ENCODE measurements at regions not wholly inside any gene's neighbourhood (a gene's known extent, or its start where the extent isn't known, plus 50 kb on each side); places are given as distances from the start of the nearest gene placed in this dataset.

DNA sequence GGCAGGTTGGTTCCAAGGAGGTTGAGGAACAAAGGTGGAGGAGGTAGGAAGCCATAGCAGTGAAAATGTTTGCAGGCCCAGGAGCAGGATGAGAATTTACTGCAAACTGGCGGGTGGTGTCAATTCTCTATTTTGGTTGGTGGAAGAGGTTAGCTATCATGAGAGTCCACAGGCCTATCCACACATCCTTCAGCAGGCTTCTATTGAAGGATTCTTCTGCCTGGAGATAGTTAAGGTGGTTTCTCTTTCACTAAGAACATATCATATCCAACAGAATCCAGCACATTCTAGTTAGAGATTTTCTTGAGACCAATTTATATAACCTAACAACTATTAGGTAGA lies 68.9 kb upstream of the DYRK2 start:
- no peak for TF ChIP-seq POLR2A (IDR thresholded peaks at IDR 0.05)
- TF ChIP-seq, protein P1, sequence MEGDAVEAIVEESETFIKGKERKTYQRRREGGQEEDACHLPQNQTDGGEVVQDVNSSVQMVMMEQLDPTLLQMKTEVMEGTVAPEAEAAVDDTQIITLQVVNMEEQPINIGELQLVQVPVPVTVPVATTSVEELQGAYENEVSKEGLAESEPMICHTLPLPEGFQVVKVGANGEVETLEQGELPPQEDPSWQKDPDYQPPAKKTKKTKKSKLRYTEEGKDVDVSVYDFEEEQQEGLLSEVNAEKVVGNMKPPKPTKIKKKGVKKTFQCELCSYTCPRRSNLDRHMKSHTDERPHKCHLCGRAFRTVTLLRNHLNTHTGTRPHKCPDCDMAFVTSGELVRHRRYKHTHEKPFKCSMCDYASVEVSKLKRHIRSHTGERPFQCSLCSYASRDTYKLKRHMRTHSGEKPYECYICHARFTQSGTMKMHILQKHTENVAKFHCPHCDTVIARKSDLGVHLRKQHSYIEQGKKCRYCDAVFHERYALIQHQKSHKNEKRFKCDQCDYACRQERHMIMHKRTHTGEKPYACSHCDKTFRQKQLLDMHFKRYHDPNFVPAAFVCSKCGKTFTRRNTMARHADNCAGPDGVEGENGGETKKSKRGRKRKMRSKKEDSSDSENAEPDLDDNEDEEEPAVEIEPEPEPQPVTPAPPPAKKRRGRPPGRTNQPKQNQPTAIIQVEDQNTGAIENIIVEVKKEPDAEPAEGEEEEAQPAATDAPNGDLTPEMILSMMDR (IDR thresholded peaks at IDR 0.05), result no peak
- Histone ChIP-seq H3K4me3 (no peak overlapping the region), H3K27ac (no peak overlapping the region), H3K36me3 (no peaks in the 10 kb centered on the region), H3K27me3 (replicated peaks; ENCODE audit: insufficient read depth) (no peaks in the 10 kb centered on the region), H3K9me3 (no peaks in the 10 kb centered on the region), H3K4me1 (replicated peaks) (no peaks in the 10 kb centered on the region)
- DNase-seq (ENCODE audit: low spot score), result no peak
- intact Hi-C loops (cut with DNase I), result no loop called here
- 96% methylated on average over 1 of the region's 1 CpG for WGBS

DNA sequence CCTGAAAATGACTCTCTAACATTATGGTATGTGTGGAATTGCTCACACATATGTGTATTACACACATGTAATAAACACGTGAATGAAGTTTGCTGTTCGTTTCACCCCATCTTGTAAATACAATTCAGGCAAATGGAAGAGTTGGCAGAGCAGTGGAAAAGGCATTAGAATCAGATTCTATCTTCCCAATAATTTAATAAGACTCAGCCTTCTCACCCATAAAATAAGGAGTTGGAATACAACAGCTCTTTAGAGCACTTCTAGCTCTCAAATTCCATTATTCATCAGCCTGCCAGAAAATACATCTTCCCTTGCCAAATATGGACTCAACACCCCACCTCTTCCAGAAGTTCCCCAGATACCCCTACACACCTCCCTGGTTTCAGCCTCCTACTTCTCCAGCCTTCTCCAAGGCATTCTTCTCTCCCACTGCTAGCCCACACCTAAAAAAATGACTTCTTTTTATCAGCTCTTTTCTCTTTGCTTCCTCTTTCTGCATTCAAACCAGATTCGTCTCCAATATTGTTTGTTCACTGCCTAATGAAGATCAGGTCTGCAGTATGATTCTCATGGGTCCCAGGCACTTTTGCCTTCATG lies 66.2 kb upstream of the DYRK2 start:
- WGBS, result 17% methylated on average over 3 of the region's 3 CpGs
- H3K36me3 ChIP-seq, result no peaks in the 10 kb centered on the region
- no peaks in the 10 kb centered on the region for H3K4me1 ChIP-seq (replicated peaks)
- TF ChIP-seq, protein P1 (IDR thresholded peaks at IDR 0.05), result no peak
- no peak for TF ChIP-seq POLR2AphosphoS5 (IDR thresholded peaks at IDR 0.05)
- DNase-seq (ENCODE audit: low spot score), result no peak
- intact Hi-C loops (cut with DNase I), result no loop called here
- H3K27me3 ChIP-seq (replicated peaks; ENCODE audit: insufficient read depth), result no peaks in the 10 kb centered on the region
- no peaks in the 10 kb centered on the region for H3K9me3 ChIP-seq
- no peak overlapping the region for H3K4me3 ChIP-seq
- no peak overlapping the region for H3K27ac ChIP-seq

- H3K9me3 ChIP-seq, result no peaks in the 10 kb centered on the region
- no peaks in the 10 kb centered on the region for H3K36me3 ChIP-seq
- intact Hi-C loops (cut with DNase I), result no loop called here
- no peak overlapping the region for H3K27ac ChIP-seq
- no peaks in the 10 kb centered on the region for H3K27me3 ChIP-seq (replicated peaks; ENCODE audit: insufficient read depth)
- no peak for DNase-seq (ENCODE audit: low spot score)
- H3K4me3 ChIP-seq, result no peak overlapping the region
- H3K4me1 ChIP-seq (replicated peaks), result no peaks in the 10 kb centered on the region
- no peak for TF ChIP-seq POLR2AphosphoS5 (IDR thresholded peaks at IDR 0.05)
- TF ChIP-seq, protein P1 (IDR thresholded peaks at IDR 0.05), result no peak
- no peak for TF ChIP-seq POLR2A (IDR thresholded peaks at IDR 0.05)
- WGBS, result 96% methylated on average over 2 of the region's 2 CpGs
These were observed 65.7 kb upstream of the DYRK2 start for GRCh38 chr12:67582844-67583243.

GRCh38 chr12:67586951-67587350 lies 61.6 kb upstream of the DYRK2 start:
- Histone ChIP-seq H3K27ac (no peak overlapping the region), H3K36me3 (no peaks in the 10 kb centered on the region), H3K4me1 (replicated peaks) (no peaks in the 10 kb centered on the region), H3K9me3 (no peaks in the 10 kb centered on the region), H3K27me3 (replicated peaks; ENCODE audit: insufficient read depth) (no peaks in the 10 kb centered on the region), H3K4me3 (no peak overlapping the region)
- no peak for DNase-seq (ENCODE audit: low spot score)
- WGBS, result 91% methylated on average over 4 of the region's 4 CpGs
- intact Hi-C loops (cut with DNase I), result no loop called here
- TF ChIP-seq POLR2AphosphoS5 (IDR thresholded peaks at IDR 0.05) (no peak), POLR2A (IDR thresholded peaks at IDR 0.05) (no peak)
- TF ChIP-seq, protein P1 (IDR thresholded peaks at IDR 0.05), result no peak

GRCh38 chr12:67589078-67589477 lies 59.5 kb upstream of the DYRK2 start:
- Histone ChIP-seq H3K36me3 (no peaks in the 10 kb centered on the region), H3K27ac (no peak overlapping the region), H3K4me3 (no peak overlapping the region), H3K9me3 (no peaks in the 10 kb centered on the region), H3K27me3 (replicated peaks; ENCODE audit: insufficient read depth) (no peaks in the 10 kb centered on the region), H3K4me1 (replicated peaks) (no peaks in the 10 kb centered on the region)
- 91% methylated on average over 3 of the region's 3 CpGs for WGBS
- intact Hi-C loops (cut with DNase I), result no loop called here
- no peak for DNase-seq (ENCODE audit: low spot score)
- TF ChIP-seq POLR2AphosphoS5 (IDR thresholded peaks at IDR 0.05) (no peak), POLR2A (IDR thresholded peaks at IDR 0.05) (no peak)
- TF ChIP-seq, protein P1 (IDR thresholded peaks at IDR 0.05), result no peak
